MV-4-11 (cell line): ENCODE measurements at regions not wholly inside any gene's neighbourhood (a gene's known extent, or its start where the extent isn't known, plus 50 kb on each side); places are given as distances from the start of the nearest gene placed in this dataset.
"Not testable (repeated sequence)": the region's sequence is repeated elsewhere in the genome, so short reads cannot be mapped to it uniquely, and the experiment has no call there.

Experiments used
- DNase-seq: peaks from one replicate; lab custom pipeline; 2025; lab: John Stamatoyannopoulos, UW

- peak; percentile 79 for DNase-seq
These were observed 358.7 kb downstream of the RRAGC start for GRCh38 chr1:38500891-38501290.

DNA sequence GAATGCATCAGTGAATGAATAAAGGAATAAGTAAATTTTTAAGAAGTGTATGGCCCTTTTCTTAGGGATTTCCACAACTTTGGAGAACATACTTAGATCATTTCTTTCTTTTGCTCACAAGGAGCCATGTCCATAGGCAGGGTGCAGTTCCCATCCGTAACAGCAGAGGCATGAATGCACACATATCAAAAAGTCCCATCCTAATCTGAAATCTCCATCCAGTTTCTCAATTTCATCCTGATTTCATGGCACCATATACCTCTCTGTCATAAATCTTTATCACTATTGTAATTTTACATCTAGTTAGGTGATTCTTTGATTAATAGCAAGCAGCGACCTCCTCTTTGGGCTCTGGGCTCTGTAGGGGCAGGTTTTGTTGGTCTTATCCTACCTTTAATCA, 359.2 kb downstream of the RRAGC start:
- DNase-seq = no peak

DNA sequence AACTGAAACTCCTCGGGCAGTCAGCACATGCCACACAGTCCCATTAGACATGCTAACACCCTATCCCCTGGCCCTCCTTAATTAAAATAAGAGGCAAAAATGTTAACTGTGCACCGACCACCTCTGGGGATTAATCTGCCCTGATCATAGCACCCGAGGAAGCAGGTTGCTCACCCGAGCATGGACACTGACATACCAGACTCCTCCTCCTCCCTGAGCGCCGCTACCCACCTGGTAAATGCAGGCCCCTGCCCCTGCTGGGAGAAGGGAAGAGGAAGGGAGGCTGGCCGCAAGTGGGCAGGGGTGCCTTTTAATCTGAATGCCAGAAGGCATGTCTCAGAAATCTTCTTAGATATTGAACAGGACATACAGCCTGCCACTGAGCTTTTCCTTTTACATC, 360.9 kb downstream of the RRAGC start:
- DNase-seq = no peak

GRCh38 chr1:38497921-38498656, 361.5 kb downstream of the RRAGC start:
- DNase-seq = no peak

GRCh38 chr1:38493306-38493705, 366.3 kb downstream of the RRAGC start:
- DNase-seq = peak; percentile 62

DNA sequence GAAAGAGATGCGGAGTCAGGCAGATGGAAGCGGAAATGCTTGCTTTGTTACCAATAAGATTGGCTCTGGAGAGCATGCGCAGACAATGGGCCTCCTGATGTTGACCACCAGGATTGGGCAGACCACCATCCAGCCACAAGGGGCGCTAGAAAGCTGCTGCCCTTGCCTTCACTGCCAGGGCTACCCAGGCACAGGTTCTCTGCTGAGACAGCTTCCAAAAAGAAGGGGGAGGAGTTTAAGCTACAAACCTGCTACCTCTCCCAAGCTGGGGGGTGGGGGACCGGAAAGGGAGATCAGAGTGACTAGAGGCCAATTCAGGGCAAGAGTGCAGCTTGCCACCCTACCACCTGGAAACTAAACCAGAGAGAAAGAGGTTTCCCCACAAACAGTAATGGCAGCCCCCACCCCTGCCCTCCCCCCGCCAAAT, 369.7 kb downstream of the RRAGC start:
- no peak for DNase-seq

- no peak for DNase-seq
These were observed 371.2 kb downstream of the RRAGC start for GRCh38 chr1:38488162-38488898.

- no peak for DNase-seq
These were observed 372.2 kb downstream of the RRAGC start for GRCh38 chr1:38487396-38487795.

DNA sequence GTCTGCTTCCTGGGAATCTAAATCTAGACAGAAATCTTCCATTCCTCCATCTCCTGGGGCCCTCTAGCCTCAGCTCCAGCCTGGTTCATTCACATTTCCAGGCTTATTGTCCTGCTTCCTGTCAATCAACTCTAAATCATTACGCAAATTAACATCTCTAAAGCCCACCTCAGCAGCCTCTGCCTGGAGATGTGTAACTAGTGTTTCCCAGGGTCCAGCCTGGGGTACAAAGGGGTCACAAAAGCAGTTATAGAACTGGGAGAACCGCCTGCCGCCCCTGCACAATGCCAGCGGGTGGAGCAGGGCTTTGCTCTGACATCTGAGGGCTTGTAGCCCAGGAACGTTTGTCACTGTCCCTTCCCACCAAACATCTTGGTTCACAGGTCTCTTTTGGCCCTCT, 373.5 kb downstream of the RRAGC start:
- no peak for DNase-seq

GRCh38 chr1:38481871-38482826, 377.4 kb downstream of the RRAGC start:
- no peak for DNase-seq

DNA sequence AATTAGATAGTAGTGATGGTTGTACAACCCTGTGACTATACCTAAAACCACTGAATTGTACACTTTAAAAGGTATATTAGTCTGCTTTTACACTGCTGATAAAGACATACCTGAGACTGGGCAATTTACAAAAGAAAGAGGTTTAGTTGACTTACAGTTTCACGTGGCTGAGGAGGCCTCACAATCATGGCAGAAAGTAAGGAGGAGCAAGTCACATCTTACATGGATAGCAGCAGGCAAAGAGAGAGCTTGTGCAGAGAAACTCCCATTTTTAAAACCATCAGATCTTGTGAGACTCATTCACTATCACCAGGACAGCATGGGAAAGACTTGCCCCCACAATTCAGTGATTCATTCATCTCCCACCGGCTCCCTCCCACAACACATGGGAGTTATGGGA, 379.9 kb downstream of the RRAGC start:
- not testable (repeated sequence) for DNase-seq

DNA sequence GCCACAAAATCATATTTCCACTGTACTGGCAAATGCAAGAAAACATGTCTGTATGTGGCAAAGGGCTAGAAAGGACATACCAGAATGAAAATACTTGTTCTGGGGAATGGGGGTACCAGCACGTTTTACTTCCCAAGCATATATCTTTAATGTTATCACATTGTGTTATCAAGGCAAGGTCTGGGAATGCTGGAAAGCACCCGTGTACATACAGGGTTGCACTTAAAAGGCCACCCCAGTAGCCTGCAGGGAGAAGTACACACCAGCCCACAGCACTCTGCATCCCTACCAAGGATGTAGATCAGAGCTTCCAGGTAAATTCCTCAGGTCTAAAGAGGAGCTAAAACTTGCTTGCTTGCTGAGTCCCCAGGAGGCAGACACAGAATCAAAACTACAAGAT, 381.8 kb downstream of the RRAGC start:
- DNase-seq = no peak

DNA sequence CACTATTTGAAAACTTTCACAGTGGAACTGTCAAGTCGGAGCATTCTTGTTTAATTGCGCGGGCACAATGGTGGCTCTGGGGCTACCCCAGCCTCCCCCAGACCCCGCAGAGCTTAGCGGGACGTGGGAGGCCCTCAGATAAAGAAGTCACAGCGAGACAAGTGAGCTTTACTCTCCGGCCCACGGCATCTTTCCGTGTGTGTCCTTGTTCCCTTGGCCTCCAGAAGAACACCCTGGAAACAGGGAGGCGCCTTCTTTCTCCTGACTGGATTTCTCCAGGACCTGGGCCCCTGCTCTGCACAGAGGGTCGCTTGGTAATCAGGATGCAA, 382.8 kb downstream of the RRAGC start:
- DNase-seq = no peak

- no peak for DNase-seq
These were observed 383.3 kb downstream of the RRAGC start for GRCh38 chr1:38476111-38476849.

GRCh38 chr1:38475624-38476005, 384.0 kb downstream of the RRAGC start:
- no peak for DNase-seq

GRCh38 chr1:38474738-38475623, 384.6 kb downstream of the RRAGC start:
- no peak for DNase-seq

DNA sequence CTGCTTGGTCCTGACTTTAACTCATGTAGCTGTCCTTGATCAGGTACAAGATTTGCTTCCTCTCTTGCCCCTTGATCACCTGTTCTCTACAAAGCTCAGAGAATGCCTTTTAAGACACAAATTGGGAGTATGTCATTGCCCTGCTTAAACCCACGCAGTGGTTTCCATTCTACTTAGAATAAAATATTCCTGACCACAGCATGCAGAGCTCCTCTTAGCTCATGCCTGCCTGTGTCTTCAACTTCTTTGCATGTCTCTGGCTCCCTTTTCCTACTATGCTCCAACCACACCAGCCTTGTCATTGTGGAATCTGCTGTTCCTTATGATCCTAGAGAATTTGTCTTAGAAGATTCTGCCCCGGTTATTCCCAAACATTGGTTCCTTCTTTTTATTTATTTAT, 393.1 kb downstream of the RRAGC start:
- DNase-seq = no peak

GRCh38 chr1:38465460-38465859, 394.1 kb downstream of the RRAGC start:
- no peak for DNase-seq

DNA sequence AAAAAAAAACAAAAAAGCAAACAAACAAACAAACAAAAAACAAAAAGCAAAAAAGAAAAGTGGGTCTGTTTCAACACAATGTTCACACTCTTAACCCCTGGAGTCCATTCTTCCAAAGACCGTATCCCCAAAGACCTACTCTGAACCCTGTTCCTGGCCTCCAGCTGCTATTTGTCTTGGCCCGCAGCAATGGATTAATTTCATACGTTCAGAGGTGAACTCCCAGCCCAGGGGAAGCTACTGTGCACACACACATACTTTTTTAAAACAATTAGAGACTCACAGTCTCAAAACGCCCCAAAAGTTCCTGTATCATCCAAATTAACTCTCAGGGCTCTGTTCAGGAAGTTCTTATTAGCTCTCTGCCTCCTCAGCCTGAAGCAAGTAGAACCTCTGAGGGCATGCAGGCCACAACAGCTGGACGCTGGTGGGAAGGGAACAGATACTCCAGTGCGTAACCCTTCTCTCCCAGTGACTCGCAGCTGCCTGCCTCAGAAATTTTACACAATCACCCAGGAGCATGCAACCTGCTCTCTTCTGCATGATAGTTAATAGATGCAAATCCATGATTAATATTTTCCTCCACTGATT, 395.4 kb downstream of the RRAGC start:
- peak; percentile 39 for DNase-seq

DNA sequence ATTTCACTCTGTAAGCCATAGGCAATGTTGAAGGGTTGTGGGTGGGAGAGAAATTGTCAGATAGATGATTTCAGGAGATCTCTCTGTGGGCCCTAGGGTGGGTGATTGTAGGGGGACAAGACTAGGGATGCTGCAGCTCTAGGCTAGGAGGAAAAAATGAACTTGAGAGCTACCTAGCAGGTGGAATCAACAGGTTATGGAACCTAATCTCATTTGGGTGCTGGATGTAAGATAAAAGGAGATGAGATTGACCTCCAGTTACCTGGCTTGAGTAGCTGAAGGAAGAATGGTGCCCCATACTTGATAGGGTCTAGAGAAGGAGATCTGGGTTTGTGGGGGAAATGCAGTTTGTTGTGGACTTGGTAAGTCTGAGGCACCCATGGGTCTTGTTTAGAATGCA, 396.5 kb downstream of the RRAGC start:
- no peak for DNase-seq

DNA sequence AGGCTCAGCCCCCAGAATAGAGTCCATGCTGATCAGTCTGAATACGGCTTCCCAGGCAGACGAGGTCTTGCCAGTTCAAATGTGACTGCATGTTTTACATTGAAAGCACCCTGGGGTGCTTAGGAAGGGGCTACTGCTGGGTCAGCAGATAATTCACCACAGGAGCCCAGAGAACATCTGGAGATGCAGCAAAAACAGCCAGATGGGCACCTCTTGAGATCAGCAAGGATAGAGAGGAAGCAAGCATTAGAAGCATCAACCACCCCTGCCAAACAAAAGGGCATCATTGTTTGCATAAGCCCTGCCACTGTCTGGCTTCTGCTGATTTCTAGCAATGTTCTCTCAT, 403.1 kb downstream of the RRAGC start:
- no peak for DNase-seq
